Heart left ventricle (tissue), 13 donors: ENCODE measurements at regions not wholly inside any gene's neighbourhood (a gene's known extent, or its start where the extent isn't known, plus 50 kb on each side); places are given as distances from the start of the nearest gene placed in this dataset.

ENCODE experiments used
- POLR2A ChIP-seq, 2 donors: fragments of 450-650 bp; IDR thresholded peaks; one replicate each; pipeline ENCODE4 v1.6.1; 2017; ENCODE audit warnings: antibody characterized with exemption in 2 of 2, mild to moderate bottlenecking in 2 of 2, moderate library complexity in 2 of 2
- TF ChIP-seq, protein P1 (sequence below), 12 donors: fragments of 200-600 bp; sonication (generic) in 4 of 12; IDR thresholded peaks; one replicate each; pipeline versions ENCODE4 v1.5.0 to v1.8.0; 2018 to 2022; ENCODE audit warnings: antibody characterized with exemption in 12 of 12, mild to moderate bottlenecking in 5 of 12
- donor health status: ischemic (EF 13 %, LVEDD 7.1; RV severe dilation, severe dysfunction).
- donor health status: DM: no; HTN: yes; CAD: no.
- donor health status: DM: no; HTN: no; CAD: no.
- donor health status: ischemic (EF 25% LVEDD 6.9; RV normal size, moderate dysfunction).
- donor health status: ischemic (EF 25% LVEDD 5.7; RV mildly dilated, moderate dysfunction).
- donor health status: ischemic (EF 35%, LVEDD 5.7; RV mildly dilated, moderate dysfunction).
- donor health status: nonischemic (EF 11% LVEDD 7.7; RV severe dilation, severe dysfunction).
- donor health status: DM: yes; HTN: yes; CAD: no.
- donor health status: PGD.
- donor health status: ischemic (EF 29% LVEDD 5.4; RV normal size, mild dysfunction).
- donor health status: nonischemic (EF 23%, LVEDD 6.1; RV moderate dilation, normal function).

DNA sequence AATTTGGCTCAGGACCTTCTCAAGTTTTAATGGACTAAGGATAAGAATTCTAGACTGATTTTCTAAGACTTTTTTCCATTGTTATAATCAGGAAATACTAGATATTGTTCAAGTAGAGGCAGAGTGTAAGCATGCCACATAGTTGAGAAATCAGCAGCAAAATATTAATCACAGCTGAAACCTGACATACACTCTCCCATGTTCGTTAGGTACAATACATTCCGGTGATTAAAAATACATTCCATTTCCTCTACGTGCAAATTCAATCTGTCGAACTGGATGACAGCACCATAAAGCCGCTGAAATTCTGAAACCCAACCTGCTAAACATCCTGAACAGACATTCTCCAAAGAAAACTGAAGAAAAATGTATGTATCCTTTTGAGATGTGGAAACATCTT, 587.6 kb upstream of the DIPK2B start:
- TF ChIP-seq, protein P1, sequence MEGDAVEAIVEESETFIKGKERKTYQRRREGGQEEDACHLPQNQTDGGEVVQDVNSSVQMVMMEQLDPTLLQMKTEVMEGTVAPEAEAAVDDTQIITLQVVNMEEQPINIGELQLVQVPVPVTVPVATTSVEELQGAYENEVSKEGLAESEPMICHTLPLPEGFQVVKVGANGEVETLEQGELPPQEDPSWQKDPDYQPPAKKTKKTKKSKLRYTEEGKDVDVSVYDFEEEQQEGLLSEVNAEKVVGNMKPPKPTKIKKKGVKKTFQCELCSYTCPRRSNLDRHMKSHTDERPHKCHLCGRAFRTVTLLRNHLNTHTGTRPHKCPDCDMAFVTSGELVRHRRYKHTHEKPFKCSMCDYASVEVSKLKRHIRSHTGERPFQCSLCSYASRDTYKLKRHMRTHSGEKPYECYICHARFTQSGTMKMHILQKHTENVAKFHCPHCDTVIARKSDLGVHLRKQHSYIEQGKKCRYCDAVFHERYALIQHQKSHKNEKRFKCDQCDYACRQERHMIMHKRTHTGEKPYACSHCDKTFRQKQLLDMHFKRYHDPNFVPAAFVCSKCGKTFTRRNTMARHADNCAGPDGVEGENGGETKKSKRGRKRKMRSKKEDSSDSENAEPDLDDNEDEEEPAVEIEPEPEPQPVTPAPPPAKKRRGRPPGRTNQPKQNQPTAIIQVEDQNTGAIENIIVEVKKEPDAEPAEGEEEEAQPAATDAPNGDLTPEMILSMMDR (IDR thresholded peaks at IDR 0.05): no peak
- TF ChIP-seq POLR2A (IDR thresholded peaks at IDR 0.05): no peak
